Right atrium auricular region (tissue), 2 donors: ENCODE measurements at regions not wholly inside any gene's neighbourhood (a gene's known extent, or its start where the extent isn't known, plus 50 kb on each side); places are given as distances from the start of the nearest gene placed in this dataset.
A peak's percentile ranks its signal among the peaks of the same experiment; 100 is the strongest.

ENCODE experiments used
- DNase-seq: peaks from one replicate; pipeline ENCODE4 v3.0.0-alpha.2; 2019; ENCODE audit warnings: low spot score
- H3K27ac ChIP-seq, 2 donors: fragments of 200-600 bp; sonication (generic); 1 replicate in 1 of 2; 2 replicates in 1 of 2; pipeline ENCODE4 v1.5.1; 2016 to 2019
- H3K27me3 ChIP-seq, 2 donors: fragments of 200-600 bp; sonication (generic); one replicate each; pipeline versions ENCODE4 v1.5.1 to v1.6.0; 2017 to 2019
- H3K36me3 ChIP-seq: fragments of 200-600 bp; sonication (generic); one replicate; pipeline ENCODE4 v1.5.1; 2016
- H3K4me1 ChIP-seq, 2 donors: fragments of 200-600 bp; sonication (generic); one replicate each; pipeline versions ENCODE4 v1.5.1 to v1.6.0; 2017 to 2019
- H3K4me3 ChIP-seq, 2 donors: fragments of 200-600 bp; sonication (generic); 1 replicate in 1 of 2; 2 replicates in 1 of 2; pipeline ENCODE4 v1.5.1; 2017 to 2019; ENCODE audit warnings: mild to moderate bottlenecking in 1 of 2, moderate library complexity in 1 of 2
- H3K9me3 ChIP-seq, 2 donors: fragments of 200-600 bp; sonication (generic); one replicate each; pipeline ENCODE4 v1.5.1; 2019
- TF ChIP-seq, protein P1 (sequence below), 2 donors: fragments of 200-600 bp; sonication (generic); IDR thresholded peaks; one replicate each; pipeline ENCODE4 v1.5.1; 2019; ENCODE audit warnings: antibody characterized with exemption in 2 of 2

DNA sequence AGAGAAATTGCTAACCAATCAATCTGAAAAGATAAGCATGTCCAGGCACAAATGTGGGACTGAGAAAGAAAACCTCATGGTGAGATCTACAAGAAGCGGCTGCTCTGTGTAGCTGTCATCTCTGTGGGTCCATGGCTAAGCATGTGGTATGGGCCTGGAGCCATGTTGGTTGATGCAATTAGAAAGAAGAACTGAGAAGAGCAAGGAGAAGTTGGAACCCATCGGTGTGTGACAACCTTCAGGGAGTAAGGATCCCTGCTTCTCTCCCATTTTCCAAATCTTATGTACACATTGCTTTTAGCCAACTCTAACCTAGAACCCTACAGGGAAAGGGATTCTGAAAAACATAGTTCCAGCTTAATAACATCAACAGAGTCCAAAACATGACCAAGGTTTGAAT is 890.2 kb downstream of the FSTL5 start:
- Histone ChIP-seq H3K36me3 (no peaks in the 10 kb centered on the region), H3K4me1 (no peaks in the 10 kb centered on the region), H3K27me3 (no peaks in the 10 kb centered on the region), H3K4me3 (no peak overlapping the region), H3K27ac (no peak overlapping the region), H3K9me3 (no peaks in the 10 kb centered on the region)
- no peak for DNase-seq
- TF ChIP-seq, protein P1, sequence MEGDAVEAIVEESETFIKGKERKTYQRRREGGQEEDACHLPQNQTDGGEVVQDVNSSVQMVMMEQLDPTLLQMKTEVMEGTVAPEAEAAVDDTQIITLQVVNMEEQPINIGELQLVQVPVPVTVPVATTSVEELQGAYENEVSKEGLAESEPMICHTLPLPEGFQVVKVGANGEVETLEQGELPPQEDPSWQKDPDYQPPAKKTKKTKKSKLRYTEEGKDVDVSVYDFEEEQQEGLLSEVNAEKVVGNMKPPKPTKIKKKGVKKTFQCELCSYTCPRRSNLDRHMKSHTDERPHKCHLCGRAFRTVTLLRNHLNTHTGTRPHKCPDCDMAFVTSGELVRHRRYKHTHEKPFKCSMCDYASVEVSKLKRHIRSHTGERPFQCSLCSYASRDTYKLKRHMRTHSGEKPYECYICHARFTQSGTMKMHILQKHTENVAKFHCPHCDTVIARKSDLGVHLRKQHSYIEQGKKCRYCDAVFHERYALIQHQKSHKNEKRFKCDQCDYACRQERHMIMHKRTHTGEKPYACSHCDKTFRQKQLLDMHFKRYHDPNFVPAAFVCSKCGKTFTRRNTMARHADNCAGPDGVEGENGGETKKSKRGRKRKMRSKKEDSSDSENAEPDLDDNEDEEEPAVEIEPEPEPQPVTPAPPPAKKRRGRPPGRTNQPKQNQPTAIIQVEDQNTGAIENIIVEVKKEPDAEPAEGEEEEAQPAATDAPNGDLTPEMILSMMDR (IDR thresholded peaks at IDR 0.05), result no peak

DNA sequence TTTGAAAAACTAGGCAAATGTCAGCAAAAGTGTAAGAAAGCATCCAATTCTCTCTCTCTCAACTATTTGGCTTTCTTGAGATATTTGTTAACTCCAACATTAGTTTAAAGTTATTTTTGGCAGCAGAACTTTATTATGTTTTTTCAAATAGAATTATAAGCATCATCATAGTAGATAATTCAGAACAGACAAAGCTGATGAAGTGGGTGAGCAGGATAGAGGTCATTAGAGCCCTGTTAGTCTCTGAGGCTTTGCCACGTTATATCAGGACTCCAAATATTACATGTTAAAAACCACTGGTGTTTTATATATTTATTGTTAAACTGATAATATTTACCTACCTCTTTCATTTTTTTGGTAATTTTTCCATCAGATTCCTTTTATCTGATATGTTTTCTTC is 903.0 kb downstream of the FSTL5 start:
- H3K27me3 ChIP-seq, result no peaks in the 10 kb centered on the region
- H3K4me3 ChIP-seq, result no peak overlapping the region
- no peaks in the 10 kb centered on the region for H3K36me3 ChIP-seq
- no peaks in the 10 kb centered on the region for H3K4me1 ChIP-seq
- H3K9me3 ChIP-seq, result peaks cover 0 to 16% of the 10 kb centered on the region in 2 donors
- no peak for DNase-seq
- TF ChIP-seq, protein P1 (IDR thresholded peaks at IDR 0.05), result no peak
- no peak overlapping the region for H3K27ac ChIP-seq

DNA sequence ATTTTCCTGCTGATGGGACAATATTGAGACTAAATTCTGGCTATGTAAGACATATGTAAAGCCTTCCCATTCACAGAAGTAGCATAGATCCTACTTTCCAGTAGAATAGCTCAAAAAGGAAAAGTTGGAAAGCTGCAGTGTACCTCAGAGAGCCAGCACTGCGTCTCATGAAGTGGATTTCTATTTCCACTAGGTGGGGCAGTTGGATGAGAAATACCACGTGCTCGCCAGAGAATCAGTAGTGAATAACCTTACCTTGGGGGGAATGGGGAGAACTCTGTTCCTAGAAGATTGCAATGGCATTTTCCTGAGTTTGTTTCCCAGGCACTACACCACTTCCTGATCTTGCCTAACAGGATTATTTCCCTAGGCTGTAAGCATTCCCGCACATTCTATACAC is 907.1 kb downstream of the FSTL5 start:
- Histone ChIP-seq H3K4me3 (no peak overlapping the region), H3K36me3 (no peaks in the 10 kb centered on the region), H3K9me3 (peaks cover 0 to 24% of the 10 kb centered on the region in 2 donors), H3K4me1 (no peaks in the 10 kb centered on the region), H3K27ac (no peak overlapping the region), H3K27me3 (no peaks in the 10 kb centered on the region)
- TF ChIP-seq, protein P1 (IDR thresholded peaks at IDR 0.05), result no peak
- no peak for DNase-seq

DNA sequence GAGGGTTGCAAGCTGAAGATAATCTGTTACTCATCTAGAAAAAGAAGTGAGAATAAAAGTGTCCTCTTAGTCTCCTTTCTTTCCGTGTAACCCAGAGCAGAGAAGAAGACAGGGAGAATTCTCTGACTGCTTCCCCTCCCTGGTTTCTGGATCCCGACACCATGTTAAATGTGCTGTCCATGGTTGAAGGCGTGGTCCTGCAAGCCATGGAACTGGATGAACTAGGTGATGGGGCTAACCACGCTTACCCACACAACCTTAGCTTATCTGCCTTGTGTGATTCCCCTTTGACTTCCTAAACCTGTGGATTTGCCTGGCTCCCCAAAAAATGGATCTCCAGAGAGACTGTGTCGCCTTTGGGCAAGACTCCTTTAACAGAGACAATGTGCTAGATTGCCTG is 907.6 kb downstream of the FSTL5 start:
- H3K36me3 ChIP-seq, result no peaks in the 10 kb centered on the region
- no peak overlapping the region for H3K4me3 ChIP-seq
- no peaks in the 10 kb centered on the region for H3K4me1 ChIP-seq
- TF ChIP-seq, protein P1 (IDR thresholded peaks at IDR 0.05), result no peak
- no peak for DNase-seq
- no peaks in the 10 kb centered on the region for H3K27me3 ChIP-seq
- peaks cover 0 to 24% of the 10 kb centered on the region in 2 donors for H3K9me3 ChIP-seq
- no peak overlapping the region for H3K27ac ChIP-seq

DNA sequence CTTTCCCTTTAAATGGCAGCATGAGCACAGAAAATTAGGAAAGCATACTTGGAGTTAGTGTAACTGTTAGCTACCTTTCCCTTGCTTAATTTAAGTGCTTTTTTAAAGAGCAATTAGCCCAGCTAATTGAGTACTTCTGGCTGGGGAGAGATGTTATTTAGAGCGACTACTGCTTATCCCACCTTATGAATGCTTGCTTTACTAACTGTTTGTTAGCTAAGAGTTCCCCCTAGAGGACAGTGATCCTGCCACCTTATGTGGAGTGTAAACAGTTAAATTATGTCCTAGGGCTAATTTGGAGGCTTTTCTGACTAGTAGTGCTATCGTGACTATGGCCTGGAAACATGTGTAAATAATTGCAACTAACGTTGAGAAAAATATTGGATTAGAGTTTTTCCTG is 909.4 kb downstream of the FSTL5 start:
- TF ChIP-seq, protein P1 (IDR thresholded peaks at IDR 0.05), result no peak
- no peak overlapping the region for H3K27ac ChIP-seq
- DNase-seq, result no peak
- H3K4me3 ChIP-seq, result no peak overlapping the region
- no peaks in the 10 kb centered on the region for H3K36me3 ChIP-seq
- H3K27me3 ChIP-seq, result no peaks in the 10 kb centered on the region
- H3K4me1 ChIP-seq, result no peaks in the 10 kb centered on the region
- peaks cover 0 to 24% of the 10 kb centered on the region in 2 donors for H3K9me3 ChIP-seq

DNA sequence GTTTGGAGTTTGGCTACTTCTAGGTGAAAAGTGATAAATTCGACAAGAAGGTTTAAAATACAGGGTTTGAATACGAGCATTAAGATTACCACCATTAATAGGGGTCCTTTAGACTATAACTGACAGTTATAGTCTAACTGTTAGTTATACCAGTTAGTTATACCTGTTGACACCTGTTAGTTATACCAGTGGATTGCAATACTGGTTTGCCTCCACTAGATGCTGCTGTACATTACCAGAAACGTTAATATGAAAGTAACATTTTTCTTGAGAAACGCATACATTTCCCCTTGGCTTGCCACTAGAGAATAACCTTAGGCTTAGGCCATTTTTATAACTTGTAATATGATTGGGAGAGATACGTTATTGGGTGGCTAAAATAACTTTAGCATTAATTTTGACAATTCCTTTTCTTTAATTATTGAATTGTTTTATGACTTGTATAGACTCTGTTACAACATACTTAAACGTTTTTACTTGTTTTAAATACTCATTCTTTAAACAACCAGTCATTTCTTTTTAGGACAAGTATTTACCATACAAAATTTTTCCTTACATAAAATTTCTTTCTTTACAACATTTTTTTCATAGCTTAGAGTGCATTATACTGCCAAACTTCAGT is 911.2 kb downstream of the FSTL5 start:
- no peaks in the 10 kb centered on the region for H3K4me1 ChIP-seq
- no peaks in the 10 kb centered on the region for H3K27me3 ChIP-seq
- peaks cover 0 to 24% of the 10 kb centered on the region in 2 donors for H3K9me3 ChIP-seq
- no peak overlapping the region for H3K27ac ChIP-seq
- no peak overlapping the region for H3K4me3 ChIP-seq
- TF ChIP-seq, protein P1 (IDR thresholded peaks at IDR 0.05), result peak in 1 of 2 donors; percentile 53
- DNase-seq, result no peak
- no peaks in the 10 kb centered on the region for H3K36me3 ChIP-seq
